ENCODE measurements at regions not wholly inside any gene's neighbourhood (a gene's known extent, or its start where the extent isn't known, plus 50 kb on each side); places are given as distances from the start of the nearest gene placed in this dataset.

GRCh38 chr15:38622304-38622703, 57.7 kb upstream of the RASGRP1 start:
- TF ChIP-seq CTCF (IDR thresholded peaks at IDR 0.05) (no peak), POLR2A (IDR thresholded peaks at IDR 0.05) (no peak)

Measured in esophagus squamous epithelium (tissue), 4 donors.